Activated CD8-positive, alpha-beta T cell treated with anti-CD3 and anti-CD28 coated beads for 36 hours (primary cell): ENCODE measurements at regions not wholly inside any gene's neighbourhood (a gene's known extent, or its start where the extent isn't known, plus 50 kb on each side); places are given as distances from the start of the nearest gene placed in this dataset.

ENCODE experiments used
- ATAC-seq: fragments of 200-7000 bp; cut with Tn5 transposase; one replicate; pipeline ENCODE4 v1.10.0; 2021; ENCODE audit warnings: mild to moderate bottlenecking, moderate library complexity
- CTCF ChIA-PET: fragments of 350-600 bp; sonication (Branson Sonifier 250); formaldehyde crosslinking; loops from one replicate; lab custom pipeline; 2021; ENCODE audit warnings: antibody characterized with exemption; lab: Charles Lee
- POLR2A ChIA-PET: fragments of 350-600 bp; sonication (Branson Sonifier 250); formaldehyde crosslinking; loops from one replicate; lab custom pipeline; 2021; ENCODE audit warnings: antibody characterized with exemption; lab: Charles Lee
- DNase-seq: peaks from one replicate; pipeline ENCODE4 v3.0.0-alpha.2; 2020
- H3K27ac Mint-ChIP-seq: one replicate; pipeline ENCODE4 v1.8.0; 2021; ENCODE audit warnings: mild to moderate bottlenecking, mixed read lengths
- H3K27me3 Mint-ChIP-seq: one replicate; pipeline ENCODE4 v1.8.0; 2021; ENCODE audit warnings: mixed read lengths
- H3K36me3 Mint-ChIP-seq: one replicate; pipeline ENCODE4 v1.8.0; 2021; ENCODE audit warnings: low read depth, mixed read lengths
- H3K4me1 Mint-ChIP-seq: one replicate; pipeline ENCODE4 v1.8.0; 2021; ENCODE audit warnings: low read depth, mixed read lengths
- H3K4me3 Mint-ChIP-seq: one replicate; pipeline ENCODE4 v1.8.0; 2021; ENCODE audit warnings: mild to moderate bottlenecking, moderate library complexity, mixed read lengths
- H3K9me3 Mint-ChIP-seq: one replicate; pipeline ENCODE4 v1.8.0; 2021; ENCODE audit warnings: mixed read lengths
- CTCF ChIP-seq: fragments of 200-600 bp; IDR thresholded peaks from one replicate; pipeline ENCODE4 v1.8.0; 2022; ENCODE audit warnings: antibody characterized with exemption, mild to moderate bottlenecking
- intact Hi-C: fragments of 100-400 bp; cut with micrococcal nuclease; formaldehyde crosslinking; loops from one replicate; pipeline ENCODE4 v1.10.0; 2022

GRCh38 chr17:5667871-5668270, 83.6 kb upstream of the NLRP1 start:
- Mint-ChIP-seq H3K4me3 (no peak overlapping the region), H3K4me1 (no peaks in the 10 kb centered on the region), H3K9me3 (no peaks in the 10 kb centered on the region), H3K27ac (no peak overlapping the region), H3K36me3 (no peaks in the 10 kb centered on the region), H3K27me3 (peaks cover 7% of the 10 kb centered on the region)
- CTCF ChIA-PET: no interaction called here
- intact Hi-C loops: no loop called here
- TF ChIP-seq CTCF: no peak
- peak; percentile 11 for DNase-seq
- POLR2A ChIA-PET: no interaction called here
- ATAC-seq: no peak

GRCh38 chr17:5668557-5669138, 84.3 kb upstream of the NLRP1 start:
- ChIA-PET CTCF (no interaction called here), POLR2A (no interaction called here)
- H3K9me3 Mint-ChIP-seq: no peaks in the 10 kb centered on the region
- TF ChIP-seq CTCF: no peak
- peaks cover 7% of the 10 kb centered on the region for H3K27me3 Mint-ChIP-seq
- no peak for ATAC-seq
- no peaks in the 10 kb centered on the region for H3K36me3 Mint-ChIP-seq
- H3K27ac Mint-ChIP-seq: no peak overlapping the region
- no peak for DNase-seq
- H3K4me3 Mint-ChIP-seq: no peak overlapping the region
- no peaks in the 10 kb centered on the region for H3K4me1 Mint-ChIP-seq
- intact Hi-C loops: no loop called here

GRCh38 chr17:5669191-5669590, 84.9 kb upstream of the NLRP1 start:
- H3K36me3 Mint-ChIP-seq: no peaks in the 10 kb centered on the region
- TF ChIP-seq CTCF: no peak
- no peak for DNase-seq
- H3K9me3 Mint-ChIP-seq: no peaks in the 10 kb centered on the region
- no peak overlapping the region for H3K4me3 Mint-ChIP-seq
- H3K4me1 Mint-ChIP-seq: no peaks in the 10 kb centered on the region
- ChIA-PET POLR2A (no interaction called here), CTCF (no interaction called here)
- H3K27ac Mint-ChIP-seq: no peak overlapping the region
- ATAC-seq: no peak
- intact Hi-C loops: no loop called here
- H3K27me3 Mint-ChIP-seq: peaks cover 11% of the 10 kb centered on the region

DNA sequence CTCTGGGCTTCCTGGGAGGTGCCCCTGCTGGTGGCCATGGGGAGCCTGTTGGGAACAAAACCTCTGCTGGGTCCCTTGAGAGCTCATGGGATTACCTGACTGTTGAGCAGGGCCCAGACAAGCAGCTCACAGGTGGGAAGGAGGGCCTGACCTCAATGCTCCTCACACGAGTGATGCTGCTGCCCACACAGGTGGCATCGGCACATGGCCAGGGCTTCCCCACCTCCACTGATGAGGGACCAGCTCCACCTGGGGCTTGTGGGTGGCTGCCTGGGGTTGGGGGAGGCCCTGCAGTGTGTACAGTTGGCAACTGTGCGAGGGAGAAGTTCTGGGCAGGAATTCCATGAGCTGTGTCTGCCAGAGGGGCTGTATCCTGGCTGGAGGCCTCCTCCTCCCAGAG, 87.8 kb upstream of the NLRP1 start:
- Mint-ChIP-seq H3K9me3 (no peaks in the 10 kb centered on the region), H3K36me3 (no peaks in the 10 kb centered on the region), H3K27ac (no peak overlapping the region), H3K4me3 (no peak overlapping the region), H3K27me3 (peaks cover 9% of the 10 kb centered on the region), H3K4me1 (no peaks in the 10 kb centered on the region)
- ATAC-seq (no peak), DNase-seq (no peak)
- no peak for TF ChIP-seq CTCF
- intact Hi-C loops: no loop called here
- CTCF ChIA-PET: interaction anchor here (1.2 to 1.3 kb wide), 2 partner anchors 17 to 1171 kb away, joined by 3 read pairs; no protein-coding TSS in a partner anchor
- POLR2A ChIA-PET: no interaction called here

GRCh38 chr17:5672815-5673430, 88.6 kb upstream of the NLRP1 start:
- ChIA-PET CTCF (no interaction called here), POLR2A (no interaction called here)
- H3K36me3 Mint-ChIP-seq: no peaks in the 10 kb centered on the region
- intact Hi-C loops: no loop called here
- H3K27ac Mint-ChIP-seq: no peak overlapping the region
- no peaks in the 10 kb centered on the region for H3K9me3 Mint-ChIP-seq
- no peak for DNase-seq
- ATAC-seq: no peak
- no peak for TF ChIP-seq CTCF
- H3K4me1 Mint-ChIP-seq: no peaks in the 10 kb centered on the region
- peaks cover 9% of the 10 kb centered on the region for H3K27me3 Mint-ChIP-seq
- no peak overlapping the region for H3K4me3 Mint-ChIP-seq
